ENCODE measurements at regions not wholly inside any gene's neighbourhood (a gene's known extent, or its start where the extent isn't known, plus 50 kb on each side); places are given as distances from the start of the nearest gene placed in this dataset.

- H3K9ac ChIP-seq (ENCODE audit: low read length): no peak overlapping the region
- no peaks in the 10 kb centered on the region for H3F3A ChIP-seq (ENCODE audit: insufficient read depth, low read length)
- H4K20me1 ChIP-seq (ENCODE audit: insufficient read depth, low read length): no peaks in the 10 kb centered on the region
- no peaks in the 10 kb centered on the region for H3K79me2 ChIP-seq (ENCODE audit: low read length)
- H3K4me1 ChIP-seq (ENCODE audit: low read length): no peaks in the 10 kb centered on the region
- H3K27ac ChIP-seq (ENCODE audit: low read length): no peak overlapping the region
- H3K4me2 ChIP-seq (ENCODE audit: low read depth, low read length): no peak overlapping the region
- no peaks in the 10 kb centered on the region for H3K27me3 ChIP-seq (replicated peaks; ENCODE audit: insufficient read depth, low read length)
- no peak overlapping the region for H3K4me3 ChIP-seq (ENCODE audit: low read length)
- H2AFZ ChIP-seq (ENCODE audit: low read length): no peak overlapping the region
- no peaks in the 10 kb centered on the region for H3K9me2 ChIP-seq (replicated peaks; ENCODE audit: insufficient read depth, low read length)
- no peaks in the 10 kb centered on the region for H3K9me3 ChIP-seq (replicated peaks; ENCODE audit: insufficient read depth, low read length)
- no peak for DNase-seq
- H3K36me3 ChIP-seq (replicated peaks; ENCODE audit: insufficient read depth, low read length): no peaks in the 10 kb centered on the region
- TF ChIP-seq CTCF (IDR thresholded peaks at IDR 0.05; ENCODE audit: low read length): no peak
- no peak for TF ChIP-seq EZH2 (optimal IDR thresholded peaks at IDR 0.05; ENCODE audit: low read depth, low read length)
- no peak for TF ChIP-seq EZH2phosphoT487 (IDR thresholded peaks at IDR 0.05; ENCODE audit: low read length)
Measured at GRCh38 chr5:74094096-74094781, 468.2 kb downstream of the ARHGEF28 start.

- DNase-seq: no peak
- no peaks in the 10 kb centered on the region for H3K79me2 ChIP-seq (ENCODE audit: low read length)
Measured at GRCh38 chr5:74093561-74093960, 467.6 kb downstream of the ARHGEF28 start.

GRCh38 chr5:74092766-74093165 is 466.8 kb downstream of the ARHGEF28 start:
- no peaks in the 10 kb centered on the region for H3K27me3 ChIP-seq (replicated peaks; ENCODE audit: insufficient read depth, low read length)
- no peak overlapping the region for H3K4me2 ChIP-seq (ENCODE audit: low read depth, low read length)
- H3K27ac ChIP-seq (ENCODE audit: low read length): no peak overlapping the region
- TF ChIP-seq EZH2 (optimal IDR thresholded peaks at IDR 0.05; ENCODE audit: low read depth, low read length): no peak
- TF ChIP-seq EZH2phosphoT487 (IDR thresholded peaks at IDR 0.05; ENCODE audit: low read length): no peak
- no peak for TF ChIP-seq CTCF (IDR thresholded peaks at IDR 0.05; ENCODE audit: low read length)
- H4K20me1 ChIP-seq (ENCODE audit: insufficient read depth, low read length): no peaks in the 10 kb centered on the region
- no peak overlapping the region for H3K4me3 ChIP-seq (ENCODE audit: low read length)
- H3K36me3 ChIP-seq (replicated peaks; ENCODE audit: insufficient read depth, low read length): no peaks in the 10 kb centered on the region
- no peaks in the 10 kb centered on the region for H3K9me2 ChIP-seq (replicated peaks; ENCODE audit: insufficient read depth, low read length)
- H3K4me1 ChIP-seq (ENCODE audit: low read length): no peaks in the 10 kb centered on the region
- H2AFZ ChIP-seq (ENCODE audit: low read length): no peak overlapping the region
- H3K9ac ChIP-seq (ENCODE audit: low read length): no peak overlapping the region
- DNase-seq: no peak
- no peaks in the 10 kb centered on the region for H3K79me2 ChIP-seq (ENCODE audit: low read length)
- H3K9me3 ChIP-seq (replicated peaks; ENCODE audit: insufficient read depth, low read length): no peaks in the 10 kb centered on the region
- H3F3A ChIP-seq (ENCODE audit: insufficient read depth, low read length): no peaks in the 10 kb centered on the region

More at GRCh38 chr5:74093561-74093960, 467.6 kb downstream of the ARHGEF28 start:
- H3K9me3 ChIP-seq (replicated peaks; ENCODE audit: insufficient read depth, low read length): no peaks in the 10 kb centered on the region
- no peak overlapping the region for H3K27ac ChIP-seq (ENCODE audit: low read length)
- H3K4me2 ChIP-seq (ENCODE audit: low read depth, low read length): no peak overlapping the region
- H3K9me2 ChIP-seq (replicated peaks; ENCODE audit: insufficient read depth, low read length): no peaks in the 10 kb centered on the region
- H3K4me3 ChIP-seq (ENCODE audit: low read length): no peak overlapping the region
- no peak overlapping the region for H2AFZ ChIP-seq (ENCODE audit: low read length)
- no peaks in the 10 kb centered on the region for H4K20me1 ChIP-seq (ENCODE audit: insufficient read depth, low read length)
- H3K9ac ChIP-seq (ENCODE audit: low read length): no peak overlapping the region
- H3K27me3 ChIP-seq (replicated peaks; ENCODE audit: insufficient read depth, low read length): no peaks in the 10 kb centered on the region
- no peaks in the 10 kb centered on the region for H3K36me3 ChIP-seq (replicated peaks; ENCODE audit: insufficient read depth, low read length)
- no peaks in the 10 kb centered on the region for H3K4me1 ChIP-seq (ENCODE audit: low read length)
- no peaks in the 10 kb centered on the region for H3F3A ChIP-seq (ENCODE audit: insufficient read depth, low read length)
- no peak for TF ChIP-seq EZH2phosphoT487 (IDR thresholded peaks at IDR 0.05; ENCODE audit: low read length)
- no peak for TF ChIP-seq EZH2 (optimal IDR thresholded peaks at IDR 0.05; ENCODE audit: low read depth, low read length)
- TF ChIP-seq CTCF (IDR thresholded peaks at IDR 0.05; ENCODE audit: low read length): no peak
